Naive B cell (primary cell): ENCODE measurements at regions not wholly inside any gene's neighbourhood (a gene's known extent, or its start where the extent isn't known, plus 50 kb on each side); places are given as distances from the start of the nearest gene placed in this dataset.
"Not testable (repeated sequence)": the region's sequence is repeated elsewhere in the genome, so short reads cannot be mapped to it uniquely, and the experiment has no call there.

Experiments
- ATAC-seq, 2 donors: fragments of 150-1000 bp; cut with Tn5 transposase; 2 replicates each; pipeline ENCODE4 v1.10.0; 2021; ENCODE audit warnings: low read depth in 2 of 2, mild to moderate bottlenecking in 2 of 2, moderate library complexity in 2 of 2
- DNase-seq: peaks from one replicate; pipeline ENCODE4 v3.0.0; 2022
- H3K27ac Mint-ChIP-seq, 6 donors: one replicate each; pipeline ENCODE4 v1.8.0; 2020 to 2022; ENCODE audit warnings: mild to moderate bottlenecking in 6 of 6, mixed read lengths in 6 of 6, moderate library complexity in 5 of 6, inconsistent platforms in 2 of 6
- H3K27me3 Mint-ChIP-seq, 3 donors: one replicate each; pipeline ENCODE4 v1.8.0; 2021 to 2022; ENCODE audit warnings: mixed read lengths in 3 of 3, mild to moderate bottlenecking in 1 of 3
- H3K36me3 Mint-ChIP-seq, 2 donors: one replicate each; pipeline ENCODE4 v1.8.0; 2020 to 2022; ENCODE audit warnings: mixed read lengths in 2 of 2, inconsistent platforms in 1 of 2, mild to moderate bottlenecking in 1 of 2
- H3K4me1 Mint-ChIP-seq, 3 donors: one replicate each; pipeline ENCODE4 v1.8.0; 2020 to 2022; ENCODE audit warnings: mixed read lengths in 3 of 3, inconsistent platforms in 1 of 3, mild to moderate bottlenecking in 1 of 3, moderate library complexity in 1 of 3
- H3K4me3 Mint-ChIP-seq, 8 donors: one replicate each; pipeline ENCODE4 v1.8.0; 2020 to 2022; ENCODE audit warnings: mild to moderate bottlenecking in 8 of 8, mixed read lengths in 8 of 8, moderate library complexity in 8 of 8, inconsistent platforms in 2 of 8
- H3K9me3 Mint-ChIP-seq, 7 donors: one replicate each; pipeline ENCODE4 v1.8.0; 2020 to 2022; ENCODE audit warnings: mixed read lengths in 7 of 7, mild to moderate bottlenecking in 5 of 7, inconsistent platforms in 2 of 7, moderate library complexity in 1 of 7

GRCh38 chr13:84606616-84607015 is 724.3 kb upstream of the SLITRK1 start:
- DNase-seq (no peak), ATAC-seq (no peak)
- Mint-ChIP-seq H3K27ac (no peak overlapping the region), H3K9me3 (peaks cover 0 to 6% (median 4%) of the 10 kb centered on the region in 7 donors), H3K4me1 (no peaks in the 10 kb centered on the region), H3K36me3 (no peaks in the 10 kb centered on the region), H3K4me3 (no peak overlapping the region), H3K27me3 (no peaks in the 10 kb centered on the region)

- Mint-ChIP-seq H3K9me3 (peaks cover 0 to 6% (median 4%) of the 10 kb centered on the region in 7 donors), H3K4me3 (no peak overlapping the region), H3K36me3 (no peaks in the 10 kb centered on the region), H3K4me1 (no peaks in the 10 kb centered on the region), H3K27me3 (no peaks in the 10 kb centered on the region), H3K27ac (peak overlapping the region in 1 of 6 donors; percentile 67)
- ATAC-seq (no peak), DNase-seq (no peak)
Measured at GRCh38 chr13:84605927-84606326, 723.7 kb upstream of the SLITRK1 start.

- Mint-ChIP-seq H3K9me3 (peaks cover 0 to 1% (median 0%) of the 10 kb centered on the region in 7 donors), H3K4me3 (no peak overlapping the region), H3K36me3 (no peaks in the 10 kb centered on the region), H3K27ac (no peak overlapping the region), H3K4me1 (no peaks in the 10 kb centered on the region), H3K27me3 (no peaks in the 10 kb centered on the region)
- ATAC-seq (no peak), DNase-seq (no peak)
Measured at GRCh38 chr13:84591444-84591843, 709.2 kb upstream of the SLITRK1 start.

GRCh38 chr13:84590663-84591062 is 708.4 kb upstream of the SLITRK1 start:
- Mint-ChIP-seq H3K27ac (no peak overlapping the region), H3K4me1 (no peaks in the 10 kb centered on the region), H3K9me3 (peaks cover 0 to 1% (median 0%) of the 10 kb centered on the region in 7 donors), H3K27me3 (no peaks in the 10 kb centered on the region), H3K36me3 (no peaks in the 10 kb centered on the region), H3K4me3 (no peak overlapping the region)
- ATAC-seq: no peak
- DNase-seq: no peak

GRCh38 chr13:84588023-84588422 is 705.7 kb upstream of the SLITRK1 start:
- DNase-seq (no peak), ATAC-seq (no peak)
- no peaks in the 10 kb centered on the region for H3K36me3 Mint-ChIP-seq
- H3K27me3 Mint-ChIP-seq: no peaks in the 10 kb centered on the region
- H3K27ac Mint-ChIP-seq: no peak overlapping the region
- peaks cover 0 to 1% (median 0%) of the 10 kb centered on the region in 7 donors for H3K9me3 Mint-ChIP-seq
- no peak overlapping the region for H3K4me3 Mint-ChIP-seq
- H3K4me1 Mint-ChIP-seq: no peaks in the 10 kb centered on the region

- H3K4me3 Mint-ChIP-seq, ATAC-seq, H3K27ac Mint-ChIP-seq: not testable (repeated sequence)
Measured at GRCh38 chr13:84579901-84580300, 697.6 kb upstream of the SLITRK1 start.

GRCh38 chr13:84574851-84575250 is 692.6 kb upstream of the SLITRK1 start:
- H3K4me1 Mint-ChIP-seq: no peaks in the 10 kb centered on the region
- H3K9me3 Mint-ChIP-seq: peaks cover 0 to 2% (median 0%) of the 10 kb centered on the region in 7 donors
- H3K27me3 Mint-ChIP-seq: no peaks in the 10 kb centered on the region
- DNase-seq: no peak
- H3K36me3 Mint-ChIP-seq: no peaks in the 10 kb centered on the region
- ATAC-seq: no peak
- H3K4me3 Mint-ChIP-seq: no peak overlapping the region
- no peak overlapping the region for H3K27ac Mint-ChIP-seq

More at GRCh38 chr13:84579901-84580300, 697.6 kb upstream of the SLITRK1 start:
- not testable (repeated sequence) for H3K36me3 Mint-ChIP-seq, DNase-seq, H3K27me3 Mint-ChIP-seq, H3K9me3 Mint-ChIP-seq, H3K4me1 Mint-ChIP-seq

GRCh38 chr13:84571264-84571663 is 689.0 kb upstream of the SLITRK1 start:
- Mint-ChIP-seq H3K27me3 (no peaks in the 10 kb centered on the region), H3K36me3 (no peaks in the 10 kb centered on the region), H3K9me3 (peaks cover 0 to 2% (median 0%) of the 10 kb centered on the region in 7 donors), H3K4me3 (no peak overlapping the region), H3K27ac (no peak overlapping the region), H3K4me1 (no peaks in the 10 kb centered on the region)
- DNase-seq (no peak), ATAC-seq (no peak)

GRCh38 chr13:84570831-84571230 is 688.6 kb upstream of the SLITRK1 start:
- H3K36me3 Mint-ChIP-seq: no peaks in the 10 kb centered on the region
- H3K4me1 Mint-ChIP-seq: no peaks in the 10 kb centered on the region
- H3K27me3 Mint-ChIP-seq: no peaks in the 10 kb centered on the region
- no peak overlapping the region for H3K27ac Mint-ChIP-seq
- ATAC-seq: no peak
- no peak for DNase-seq
- peaks cover 0 to 2% (median 0%) of the 10 kb centered on the region in 7 donors for H3K9me3 Mint-ChIP-seq
- no peak overlapping the region for H3K4me3 Mint-ChIP-seq

- no peak overlapping the region for H3K4me3 Mint-ChIP-seq
- H3K9me3 Mint-ChIP-seq: peaks cover 0 to 2% (median 0%) of the 10 kb centered on the region in 7 donors
- ATAC-seq (no peak), DNase-seq (no peak)
- H3K27me3 Mint-ChIP-seq: no peaks in the 10 kb centered on the region
- no peak overlapping the region for H3K27ac Mint-ChIP-seq
- no peaks in the 10 kb centered on the region for H3K4me1 Mint-ChIP-seq
- no peaks in the 10 kb centered on the region for H3K36me3 Mint-ChIP-seq
Measured at GRCh38 chr13:84569366-84569765, 687.1 kb upstream of the SLITRK1 start.

- ATAC-seq: no peak
- Mint-ChIP-seq H3K27me3 (no peaks in the 10 kb centered on the region), H3K4me1 (no peaks in the 10 kb centered on the region), H3K9me3 (peaks cover 0 to 2% (median 0%) of the 10 kb centered on the region in 7 donors), H3K36me3 (no peaks in the 10 kb centered on the region), H3K4me3 (no peak overlapping the region), H3K27ac (no peak overlapping the region)
- DNase-seq: no peak
Measured at GRCh38 chr13:84567848-84568247, 685.6 kb upstream of the SLITRK1 start.

GRCh38 chr13:84566780-84567179 is 684.5 kb upstream of the SLITRK1 start:
- DNase-seq: no peak

GRCh38 chr13:84563611-84564010 is 681.3 kb upstream of the SLITRK1 start:
- H3K9me3 Mint-ChIP-seq: peaks cover 0 to 10% (median 0%) of the 10 kb centered on the region in 7 donors
- H3K4me1 Mint-ChIP-seq: no peaks in the 10 kb centered on the region
- ATAC-seq (no peak), DNase-seq (no peak)
- no peak overlapping the region for H3K27ac Mint-ChIP-seq
- no peaks in the 10 kb centered on the region for H3K36me3 Mint-ChIP-seq
- H3K4me3 Mint-ChIP-seq: no peak overlapping the region
- H3K27me3 Mint-ChIP-seq: no peaks in the 10 kb centered on the region

More at GRCh38 chr13:84566780-84567179, 684.5 kb upstream of the SLITRK1 start:
- Mint-ChIP-seq H3K9me3 (peaks cover 0 to 3% (median 0%) of the 10 kb centered on the region in 7 donors), H3K36me3 (no peaks in the 10 kb centered on the region), H3K4me1 (no peaks in the 10 kb centered on the region), H3K27me3 (no peaks in the 10 kb centered on the region), H3K27ac (no peak overlapping the region), H3K4me3 (no peak overlapping the region)
- no peak for ATAC-seq

GRCh38 chr13:84553227-84553626 is 671.0 kb upstream of the SLITRK1 start:
- Mint-ChIP-seq H3K36me3 (no peaks in the 10 kb centered on the region), H3K27me3 (no peaks in the 10 kb centered on the region), H3K9me3 (peaks cover 0 to 12% (median 2%) of the 10 kb centered on the region in 7 donors), H3K4me3 (no peak overlapping the region), H3K4me1 (no peaks in the 10 kb centered on the region), H3K27ac (no peak overlapping the region)
- no peak for ATAC-seq
- DNase-seq: no peak

- Mint-ChIP-seq H3K4me3 (no peak overlapping the region), H3K27ac (no peak overlapping the region), H3K36me3 (no peaks in the 10 kb centered on the region), H3K9me3 (peaks cover 0 to 13% (median 1%) of the 10 kb centered on the region in 7 donors), H3K27me3 (no peaks in the 10 kb centered on the region), H3K4me1 (no peaks in the 10 kb centered on the region)
- DNase-seq (no peak), ATAC-seq (no peak)
Measured at GRCh38 chr13:84543962-84544361, 661.7 kb upstream of the SLITRK1 start.
